GM12874 (cell line): ENCODE measurements at regions not wholly inside any gene's neighbourhood (a gene's known extent, or its start where the extent isn't known, plus 50 kb on each side); places are given as distances from the start of the nearest gene placed in this dataset.

ENCODE experiments used
- TF ChIP-seq, protein P1 (sequence below): IDR thresholded peaks from 2 replicates; pipeline ENCODE4 v1.5.1; 2011; ENCODE audit warnings: low read depth, mild to moderate bottlenecking, control low read depth, low read length, moderate library complexity; ENCODE audit not compliant: insufficient read depth

DNA sequence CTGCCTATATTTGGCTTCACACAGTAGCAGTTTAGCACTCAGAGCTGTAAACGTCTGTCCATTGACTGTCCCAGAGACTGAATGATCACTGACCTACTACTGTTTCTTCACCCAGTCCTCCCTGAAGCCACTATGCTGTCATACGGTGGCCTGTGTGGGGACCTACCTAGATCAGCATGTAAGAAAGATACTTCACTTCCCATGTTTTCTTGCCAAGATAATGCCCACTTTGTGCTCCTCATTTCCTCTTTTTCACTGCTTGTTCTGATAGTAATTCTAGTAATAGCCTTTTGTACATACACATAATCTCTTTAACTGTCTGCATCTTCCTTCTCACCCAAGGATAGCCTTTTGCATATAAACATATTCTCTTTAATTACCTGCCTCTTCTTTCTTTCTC lies 109.9 kb upstream of the TIAM2 start:
- TF ChIP-seq, protein P1, sequence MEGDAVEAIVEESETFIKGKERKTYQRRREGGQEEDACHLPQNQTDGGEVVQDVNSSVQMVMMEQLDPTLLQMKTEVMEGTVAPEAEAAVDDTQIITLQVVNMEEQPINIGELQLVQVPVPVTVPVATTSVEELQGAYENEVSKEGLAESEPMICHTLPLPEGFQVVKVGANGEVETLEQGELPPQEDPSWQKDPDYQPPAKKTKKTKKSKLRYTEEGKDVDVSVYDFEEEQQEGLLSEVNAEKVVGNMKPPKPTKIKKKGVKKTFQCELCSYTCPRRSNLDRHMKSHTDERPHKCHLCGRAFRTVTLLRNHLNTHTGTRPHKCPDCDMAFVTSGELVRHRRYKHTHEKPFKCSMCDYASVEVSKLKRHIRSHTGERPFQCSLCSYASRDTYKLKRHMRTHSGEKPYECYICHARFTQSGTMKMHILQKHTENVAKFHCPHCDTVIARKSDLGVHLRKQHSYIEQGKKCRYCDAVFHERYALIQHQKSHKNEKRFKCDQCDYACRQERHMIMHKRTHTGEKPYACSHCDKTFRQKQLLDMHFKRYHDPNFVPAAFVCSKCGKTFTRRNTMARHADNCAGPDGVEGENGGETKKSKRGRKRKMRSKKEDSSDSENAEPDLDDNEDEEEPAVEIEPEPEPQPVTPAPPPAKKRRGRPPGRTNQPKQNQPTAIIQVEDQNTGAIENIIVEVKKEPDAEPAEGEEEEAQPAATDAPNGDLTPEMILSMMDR: no peak

DNA sequence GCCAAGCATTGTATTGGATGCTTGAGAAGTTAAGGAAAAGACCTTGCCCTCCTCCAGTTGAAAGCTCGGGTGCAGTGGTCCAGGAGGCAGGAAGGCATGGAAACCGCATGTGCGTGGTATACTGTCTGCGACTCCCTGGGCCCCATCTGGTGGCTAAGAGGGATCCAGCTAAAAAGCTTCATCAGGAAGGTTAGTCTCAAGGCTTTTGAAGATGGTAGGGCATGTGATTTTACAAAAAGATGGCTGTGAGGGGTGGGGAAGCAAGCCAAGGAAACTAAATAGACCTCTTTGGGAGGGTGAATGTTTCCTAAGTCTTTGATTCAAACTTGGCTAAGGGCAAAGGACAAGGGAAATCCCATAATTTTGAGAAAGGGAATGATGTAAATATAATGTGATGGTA lies 109.1 kb upstream of the TIAM2 start:
- TF ChIP-seq, protein P1: no peak

DNA sequence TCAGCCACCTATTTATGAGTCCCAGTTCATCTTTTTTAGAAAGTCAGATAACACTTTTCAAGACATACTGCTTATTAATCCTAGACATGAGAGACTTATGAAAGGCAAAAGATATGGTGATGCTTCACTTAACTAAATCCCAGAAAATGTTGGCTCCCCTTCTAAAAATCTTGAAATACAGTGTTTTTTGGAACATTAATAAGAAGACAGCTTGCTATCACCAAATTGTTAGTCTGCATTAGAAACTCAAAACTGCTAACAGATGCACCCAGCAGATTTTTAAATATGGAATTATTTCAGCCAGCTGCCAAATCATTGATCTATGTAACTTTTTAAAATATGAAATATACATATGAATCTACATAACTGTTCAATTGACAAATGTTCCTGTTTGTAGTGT lies 108.6 kb upstream of the TIAM2 start:
- TF ChIP-seq, protein P1: no peak

DNA sequence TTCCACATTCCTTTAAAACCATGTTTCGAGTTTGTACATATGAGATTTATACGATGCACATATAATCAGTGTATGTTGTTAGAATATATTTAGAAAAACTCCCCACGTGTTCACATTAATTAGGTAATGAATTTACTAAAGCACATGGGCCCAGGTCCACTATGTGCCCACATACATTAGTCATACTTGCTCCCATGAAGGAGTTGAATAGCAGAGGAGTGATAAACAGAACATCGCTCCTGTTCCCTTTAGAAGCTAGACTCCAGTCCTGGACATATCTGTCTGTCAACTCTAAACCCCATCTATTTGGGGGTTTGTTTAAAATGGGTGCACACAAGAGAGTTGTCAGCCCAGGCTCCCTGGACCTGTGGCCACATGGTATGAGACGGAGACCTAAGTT lies 108.1 kb upstream of the TIAM2 start:
- TF ChIP-seq, protein P1: no peak

DNA sequence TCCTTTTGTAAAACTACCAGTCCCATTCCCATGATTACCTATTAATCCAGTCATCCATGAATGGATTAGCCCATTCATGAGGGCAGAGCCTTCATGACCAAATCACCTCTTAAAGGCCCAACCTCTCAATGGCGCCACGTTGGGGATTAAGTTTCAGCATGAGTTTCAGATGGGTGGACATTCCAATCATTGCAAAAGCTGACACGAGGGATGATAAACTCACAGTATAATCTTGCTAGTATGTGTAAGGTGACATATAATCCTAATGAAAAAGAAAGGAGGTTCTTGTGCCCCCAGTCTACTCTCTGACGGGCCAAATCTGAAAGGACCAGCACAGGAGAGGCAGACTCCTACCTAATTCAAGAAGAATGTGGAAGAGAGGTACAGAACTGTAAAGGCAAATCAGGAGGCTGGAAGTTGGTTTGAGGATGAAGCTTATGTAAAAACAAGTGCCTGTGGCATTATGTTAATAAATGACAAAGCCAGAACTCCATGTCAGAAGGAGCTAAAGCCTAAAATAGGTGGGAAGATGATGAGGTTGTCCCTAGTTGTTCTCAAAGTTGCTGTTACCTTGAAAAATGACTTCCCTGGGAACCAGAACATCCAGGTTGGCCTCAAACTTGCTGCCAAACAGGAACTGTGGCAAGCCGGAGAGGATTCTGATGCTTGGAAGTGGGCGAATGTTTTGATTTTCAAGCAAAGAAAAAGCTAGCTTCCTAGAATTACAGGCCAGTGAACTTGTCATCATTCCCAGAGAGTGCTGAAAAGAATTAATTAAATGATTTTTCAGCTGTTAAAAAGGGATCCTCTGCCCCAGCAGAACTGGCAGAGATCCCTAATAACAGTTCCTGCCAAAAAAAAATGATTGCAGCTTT lies 106.5 kb upstream of the TIAM2 start:
- TF ChIP-seq, protein P1: no peak

DNA sequence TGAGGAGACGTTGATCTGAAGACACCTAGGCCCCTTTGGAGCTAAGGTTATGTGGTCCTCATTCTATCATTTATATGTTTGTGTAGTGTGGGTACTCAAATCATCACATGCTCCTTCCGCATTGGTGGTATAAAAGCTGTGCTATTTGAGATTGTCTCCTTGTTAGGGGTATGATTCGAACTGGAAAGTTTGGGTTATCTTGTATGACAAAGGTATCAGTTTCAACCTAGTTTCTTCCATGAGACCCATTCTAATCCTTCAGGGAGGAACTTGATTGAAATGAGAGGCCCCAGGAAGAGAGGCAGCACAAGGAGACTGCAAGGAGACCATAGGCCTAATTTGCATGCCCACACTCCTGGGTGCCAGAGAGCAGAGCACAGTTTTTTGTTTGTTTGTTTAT lies 104.2 kb upstream of the TIAM2 start:
- TF ChIP-seq, protein P1: no peak

DNA sequence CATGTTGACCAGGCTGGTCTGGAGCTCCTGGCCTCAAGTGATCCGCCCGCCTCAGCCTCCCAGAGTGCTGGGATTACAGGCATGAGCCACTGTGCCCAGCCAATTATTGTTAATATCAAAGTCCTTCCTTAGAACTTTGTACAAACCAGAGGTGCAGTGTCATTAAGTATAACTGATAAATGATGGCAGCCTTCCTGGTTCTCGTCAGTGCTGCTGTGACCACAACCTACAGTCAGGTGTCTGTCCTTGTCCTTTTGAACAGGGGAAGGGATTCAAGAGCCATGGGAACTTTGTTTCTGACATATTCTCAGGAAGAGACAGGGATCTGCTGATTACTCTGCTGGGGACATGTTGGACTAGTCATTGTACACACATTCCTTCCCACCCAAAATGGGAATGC lies 103.2 kb upstream of the TIAM2 start:
- TF ChIP-seq, protein P1: no peak
